Panc1 (cell line): ENCODE measurements at regions not wholly inside any gene's neighbourhood (a gene's known extent, or its start where the extent isn't known, plus 50 kb on each side); places are given as distances from the start of the nearest gene placed in this dataset.

Experiments used
- ATAC-seq: fragments of 200-7000 bp; cut with Tn5 transposase; 2 replicates; pipeline ENCODE4 v1.9.1; 2020; ENCODE audit warnings: mild to moderate bottlenecking, moderate library complexity
- BruUV-seq: library from RNA; stranded (reverse); fragments of 400-500 nt; replicated peaks from 2 replicates; lab custom pipeline; 2021; lab: Mats Ljungman, UMichigan
- CTCF ChIA-PET: fragments of 300-600 bp; sonication (Branson Sonifier 250); formaldehyde crosslinking; loops from one replicate; lab custom pipeline; 2022; ENCODE audit warnings: antibody characterized with exemption; lab: Charles Lee
- POLR2A ChIA-PET: fragments of 300-600 bp; sonication (Branson Sonifier 250); formaldehyde crosslinking; loops from one replicate; lab custom pipeline; 2022; ENCODE audit warnings: antibody characterized with exemption; lab: Charles Lee
- DNase-seq: peaks from one replicate; pipeline ENCODE4 v3.0.0-alpha.2; 2010; ENCODE audit warnings: low read depth, low spot score
- H3K27ac ChIP-seq: 2 replicates; pipeline ENCODE4 v1.5.1; 2011; ENCODE audit warnings: mild to moderate bottlenecking, low read length, inconsistent platforms
- H3K27me3 ChIP-seq: fragments of 200-500 bp; sonication (Bioruptor generic); 2 replicates; pipeline ENCODE4 v1.6.0; 2014; ENCODE audit warnings: low read length, inconsistent platforms; ENCODE audit not compliant: control insufficient read depth, insufficient read depth
- H3K36me3 ChIP-seq: fragments of 200-500 bp; sonication (Bioruptor generic); 2 replicates; pipeline ENCODE4 v1.5.1; 2014; ENCODE audit warnings: inconsistent platforms, mild to moderate bottlenecking, low read length, moderate library complexity; ENCODE audit not compliant: control insufficient read depth, insufficient read depth
- H3K4me1 ChIP-seq: 2 replicates; pipeline ENCODE4 v1.5.1; 2011; ENCODE audit warnings: inconsistent platforms, mild to moderate bottlenecking, low read length, moderate library complexity; ENCODE audit not compliant: control insufficient read depth, insufficient read depth
- H3K4me3 ChIP-seq, 2 experiments: 2 replicates each; pipeline ENCODE4 v1.5.1; 2011 to 2012; ENCODE audit warnings: low read depth in 2 of 2, low read length in 2 of 2, mild to moderate bottlenecking in 2 of 2, inconsistent platforms in 1 of 2, moderate library complexity in 1 of 2
- H3K9me3 ChIP-seq: fragments of 200-500 bp; sonication (Bioruptor generic); 2 replicates; pipeline ENCODE4 v1.5.1; 2014; ENCODE audit warnings: low read depth, mild to moderate bottlenecking, inconsistent platforms, low read length, moderate library complexity; ENCODE audit not compliant: control insufficient read depth, insufficient read depth
- POLR2AphosphoS5 ChIP-seq: IDR thresholded peaks from 2 replicates; pipeline ENCODE4 v1.6.1; 2012; ENCODE audit warnings: mild to moderate bottlenecking, low read depth, low read length, moderate library complexity
- SIN3A ChIP-seq: IDR thresholded peaks from 2 replicates; pipeline ENCODE4 v1.6.1; 2012; ENCODE audit warnings: low read depth, mild to moderate bottlenecking, low read length, moderate library complexity, borderline replicate concordance; ENCODE audit not compliant: insufficient read depth
- TCF7L2 ChIP-seq: IDR thresholded peaks from 2 replicates; pipeline ENCODE4 v1.6.1; 2011; ENCODE audit warnings: mild to moderate bottlenecking, low read depth, low read length, inconsistent platforms
- in situ Hi-C: cut with HindIII; loops from 2 replicates; pipeline ENCODE4 v1.10.0; 2016; ENCODE audit warnings: low sequenced_read_pairs, low pct_unique_long_range_greater_than_20kb
- intact Hi-C: fragments of 100-400 bp; cut with micrococcal nuclease; formaldehyde crosslinking; loops from one replicate; pipeline ENCODE4 v1.10.0; 2022; ENCODE audit not compliant: unreplicated experiment
- TF ChIP-seq, protein P1 (sequence below), 2 experiments: IDR thresholded peaks; 2 replicates each; pipeline ENCODE4 v1.6.1; 2011 to 2012; ENCODE audit warnings: low read depth in 2 of 2, control low read depth in 1 of 2, low read length in 1 of 2, mild to moderate bottlenecking in 1 of 2, moderate library complexity in 1 of 2; ENCODE audit not compliant: insufficient read depth in 1 of 2
- TF ChIP-seq, protein P2 (sequence below): fragments of 450-650 bp; IDR thresholded peaks from 2 replicates; pipeline ENCODE4 v1.5.1; 2017; ENCODE audit warnings: mild to moderate bottlenecking

DNA sequence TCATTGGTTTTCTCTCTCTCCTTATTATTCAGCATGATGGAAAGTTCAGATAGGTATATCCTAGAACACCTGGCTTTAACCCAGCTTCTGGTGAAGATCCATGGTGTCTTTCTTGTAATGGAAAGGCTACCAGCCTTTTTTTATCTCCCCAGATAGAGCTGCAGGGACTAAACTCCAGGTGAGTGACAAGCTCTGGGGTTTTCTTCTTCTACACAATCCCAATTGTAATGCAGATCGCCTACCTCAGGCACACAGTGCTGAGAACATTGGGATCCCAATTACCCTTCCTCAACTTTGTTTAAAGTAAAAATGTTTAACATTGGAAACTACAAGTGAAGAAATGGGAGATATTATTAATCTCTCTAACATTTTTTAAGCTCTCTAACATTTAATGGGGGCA, 1851.7 kb downstream of the PCDH9 start:
- BruUV-seq = no TSS peak

DNA sequence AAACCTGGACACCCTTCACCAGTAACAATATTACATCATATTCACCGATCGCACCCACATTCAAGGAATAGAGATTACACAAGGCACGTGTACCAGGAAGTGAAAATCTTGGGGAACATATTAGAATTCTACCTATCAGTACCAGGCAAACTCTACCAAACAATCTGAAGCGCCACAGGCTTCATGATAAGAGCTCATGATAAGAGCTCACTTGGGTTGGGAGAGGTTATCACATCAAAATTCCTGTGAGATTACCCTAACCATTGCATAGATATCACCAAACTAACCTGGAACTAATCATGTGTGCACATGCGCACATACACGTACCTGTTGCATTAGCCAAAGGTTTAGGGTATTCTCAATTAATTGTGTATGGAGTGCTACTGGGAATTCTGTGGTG, 1861.3 kb downstream of the PCDH9 start:
- POLR2A ChIA-PET = no interaction called here
- H3K36me3 ChIP-seq = no peaks in the 10 kb centered on the region
- CTCF ChIA-PET = no interaction called here
- no peak overlapping the region for H3K4me3 ChIP-seq
- TF ChIP-seq, protein P1, sequence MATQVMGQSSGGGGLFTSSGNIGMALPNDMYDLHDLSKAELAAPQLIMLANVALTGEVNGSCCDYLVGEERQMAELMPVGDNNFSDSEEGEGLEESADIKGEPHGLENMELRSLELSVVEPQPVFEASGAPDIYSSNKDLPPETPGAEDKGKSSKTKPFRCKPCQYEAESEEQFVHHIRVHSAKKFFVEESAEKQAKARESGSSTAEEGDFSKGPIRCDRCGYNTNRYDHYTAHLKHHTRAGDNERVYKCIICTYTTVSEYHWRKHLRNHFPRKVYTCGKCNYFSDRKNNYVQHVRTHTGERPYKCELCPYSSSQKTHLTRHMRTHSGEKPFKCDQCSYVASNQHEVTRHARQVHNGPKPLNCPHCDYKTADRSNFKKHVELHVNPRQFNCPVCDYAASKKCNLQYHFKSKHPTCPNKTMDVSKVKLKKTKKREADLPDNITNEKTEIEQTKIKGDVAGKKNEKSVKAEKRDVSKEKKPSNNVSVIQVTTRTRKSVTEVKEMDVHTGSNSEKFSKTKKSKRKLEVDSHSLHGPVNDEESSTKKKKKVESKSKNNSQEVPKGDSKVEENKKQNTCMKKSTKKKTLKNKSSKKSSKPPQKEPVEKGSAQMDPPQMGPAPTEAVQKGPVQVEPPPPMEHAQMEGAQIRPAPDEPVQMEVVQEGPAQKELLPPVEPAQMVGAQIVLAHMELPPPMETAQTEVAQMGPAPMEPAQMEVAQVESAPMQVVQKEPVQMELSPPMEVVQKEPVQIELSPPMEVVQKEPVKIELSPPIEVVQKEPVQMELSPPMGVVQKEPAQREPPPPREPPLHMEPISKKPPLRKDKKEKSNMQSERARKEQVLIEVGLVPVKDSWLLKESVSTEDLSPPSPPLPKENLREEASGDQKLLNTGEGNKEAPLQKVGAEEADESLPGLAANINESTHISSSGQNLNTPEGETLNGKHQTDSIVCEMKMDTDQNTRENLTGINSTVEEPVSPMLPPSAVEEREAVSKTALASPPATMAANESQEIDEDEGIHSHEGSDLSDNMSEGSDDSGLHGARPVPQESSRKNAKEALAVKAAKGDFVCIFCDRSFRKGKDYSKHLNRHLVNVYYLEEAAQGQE (IDR thresholded peaks at IDR 0.05; ENCODE audit: insufficient read depth in 1 of 2, low read depth in 2 of 2, low read length in 1 of 2) = no peak
- TF ChIP-seq SIN3A = no peak
- TF ChIP-seq TCF7L2 = no peak
- TF ChIP-seq, protein P2, sequence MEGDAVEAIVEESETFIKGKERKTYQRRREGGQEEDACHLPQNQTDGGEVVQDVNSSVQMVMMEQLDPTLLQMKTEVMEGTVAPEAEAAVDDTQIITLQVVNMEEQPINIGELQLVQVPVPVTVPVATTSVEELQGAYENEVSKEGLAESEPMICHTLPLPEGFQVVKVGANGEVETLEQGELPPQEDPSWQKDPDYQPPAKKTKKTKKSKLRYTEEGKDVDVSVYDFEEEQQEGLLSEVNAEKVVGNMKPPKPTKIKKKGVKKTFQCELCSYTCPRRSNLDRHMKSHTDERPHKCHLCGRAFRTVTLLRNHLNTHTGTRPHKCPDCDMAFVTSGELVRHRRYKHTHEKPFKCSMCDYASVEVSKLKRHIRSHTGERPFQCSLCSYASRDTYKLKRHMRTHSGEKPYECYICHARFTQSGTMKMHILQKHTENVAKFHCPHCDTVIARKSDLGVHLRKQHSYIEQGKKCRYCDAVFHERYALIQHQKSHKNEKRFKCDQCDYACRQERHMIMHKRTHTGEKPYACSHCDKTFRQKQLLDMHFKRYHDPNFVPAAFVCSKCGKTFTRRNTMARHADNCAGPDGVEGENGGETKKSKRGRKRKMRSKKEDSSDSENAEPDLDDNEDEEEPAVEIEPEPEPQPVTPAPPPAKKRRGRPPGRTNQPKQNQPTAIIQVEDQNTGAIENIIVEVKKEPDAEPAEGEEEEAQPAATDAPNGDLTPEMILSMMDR = no peak
- no TSS peak for BruUV-seq
- no peak overlapping the region for H3K27ac ChIP-seq
- H3K27me3 ChIP-seq = no peaks in the 10 kb centered on the region
- DNase-seq = no peak
- no peaks in the 10 kb centered on the region for H3K4me1 ChIP-seq
- no peak for ATAC-seq
- H3K9me3 ChIP-seq = no peaks in the 10 kb centered on the region
- in situ Hi-C loops = no loop called here
- intact Hi-C loops = no loop called here

More for the DNA sequence above, 1851.7 kb downstream of the PCDH9 start:
- CTCF ChIA-PET = no interaction called here
- Histone ChIP-seq H3K27ac (no peak overlapping the region), H3K4me3 (no peak overlapping the region), H3K36me3 (no peaks in the 10 kb centered on the region), H3K4me1 (no peaks in the 10 kb centered on the region), H3K9me3 (peaks cover 14% of the 10 kb centered on the region), H3K27me3 (no peaks in the 10 kb centered on the region)
- ATAC-seq (no peak), DNase-seq (no peak)
- TF ChIP-seq TCF7L2 (no peak), SIN3A (no peak), POLR2AphosphoS5 (no peak)
- TF ChIP-seq, protein P1 (IDR thresholded peaks at IDR 0.05; ENCODE audit: insufficient read depth in 1 of 2, low read depth in 2 of 2, low read length in 1 of 2) = no peak
- TF ChIP-seq, protein P2 = no peak
- POLR2A ChIA-PET = no interaction called here
- intact Hi-C loops = no loop called here
- in situ Hi-C loops = no loop called here
